IMR-90 (cell line): ENCODE measurements at regions not wholly inside any gene's neighbourhood (a gene's known extent, or its start where the extent isn't known, plus 50 kb on each side); places are given as distances from the start of the nearest gene placed in this dataset.

ENCODE experiments used
- CEBPB ChIP-seq: IDR thresholded peaks from 2 replicates; pipeline ENCODE4 v1.6.1; 2012; ENCODE audit warnings: low read depth, low read length, improper control_type of control experiment
- CTCF ChIP-seq: conservative IDR thresholded peaks from 2 replicates; pipeline ENCODE4 v1.5.1; 2012; ENCODE audit warnings: mild to moderate bottlenecking, low read depth, low read length, improper control_type of control experiment
- POLR2A ChIP-seq: IDR thresholded peaks from 2 replicates; pipeline ENCODE4 v1.6.1; 2012; ENCODE audit warnings: mild to moderate bottlenecking, low read depth, low read length
- RAD21 ChIP-seq: IDR thresholded peaks from 2 replicates; pipeline ENCODE4 v1.6.1; 2012; ENCODE audit warnings: low read length, improper control_type of control experiment

- TF ChIP-seq CTCF (no peak), POLR2A (no peak), RAD21 (no peak), CEBPB (0 out of 2 replicates have a peak, but pooled peaks have one; percentile 13)
These were observed 827.7 kb upstream of the PCDH9 start for GRCh38 chr13:68057836-68058235.
